ENCODE measurements at regions not wholly inside any gene's neighbourhood (a gene's known extent, or its start where the extent isn't known, plus 50 kb on each side); places are given as distances from the start of the nearest gene placed in this dataset.

DNA sequence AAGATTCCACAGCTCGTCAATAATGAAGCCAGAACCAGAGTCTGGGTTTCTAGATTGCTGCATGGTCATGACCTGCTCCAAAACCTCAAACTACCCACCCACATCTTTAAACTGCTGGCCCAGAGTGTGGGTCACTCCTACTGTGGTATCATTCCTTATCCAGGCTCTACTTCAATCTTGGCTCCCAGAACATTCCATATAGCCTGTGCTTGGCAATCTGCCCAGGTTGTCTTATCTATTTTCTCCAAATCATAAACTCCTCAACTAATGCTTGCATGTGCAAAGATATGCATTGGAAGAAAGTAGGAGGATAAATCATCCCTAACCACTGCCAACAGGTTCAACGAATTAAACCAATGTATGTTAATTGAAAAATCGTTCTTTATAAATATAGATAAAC lies 169.7 kb downstream of the ANXA2 start:
- no peaks in the 10 kb centered on the region for H3K36me3 Mint-ChIP-seq (ENCODE audit: low read depth)
- peaks cover 4% of the 10 kb centered on the region; the same call in 1 of the 2 replicates for H3K4me1 ChIP-seq (ENCODE audit: insufficient read depth)
- no peaks in the 10 kb centered on the region for H3F3A ChIP-seq (replicated peaks; ENCODE audit: low read depth)
- H3K27ac ChIP-seq (ENCODE audit: low read depth): no peak overlapping the region
- peaks cover 3% of the 10 kb centered on the region for H3K27me3 Mint-ChIP-seq (ENCODE audit: insufficient read depth, low read depth, poor library complexity)
- no peak overlapping the region for H3K4me3 Mint-ChIP-seq
- H3K27ac Mint-ChIP-seq: no peak overlapping the region
- no peak for TF ChIP-seq CREB1 (CRISPR knock-in tag; IDR thresholded peaks at IDR 0.05; ENCODE audit: low read depth)
- TF ChIP-seq, protein P1, sequence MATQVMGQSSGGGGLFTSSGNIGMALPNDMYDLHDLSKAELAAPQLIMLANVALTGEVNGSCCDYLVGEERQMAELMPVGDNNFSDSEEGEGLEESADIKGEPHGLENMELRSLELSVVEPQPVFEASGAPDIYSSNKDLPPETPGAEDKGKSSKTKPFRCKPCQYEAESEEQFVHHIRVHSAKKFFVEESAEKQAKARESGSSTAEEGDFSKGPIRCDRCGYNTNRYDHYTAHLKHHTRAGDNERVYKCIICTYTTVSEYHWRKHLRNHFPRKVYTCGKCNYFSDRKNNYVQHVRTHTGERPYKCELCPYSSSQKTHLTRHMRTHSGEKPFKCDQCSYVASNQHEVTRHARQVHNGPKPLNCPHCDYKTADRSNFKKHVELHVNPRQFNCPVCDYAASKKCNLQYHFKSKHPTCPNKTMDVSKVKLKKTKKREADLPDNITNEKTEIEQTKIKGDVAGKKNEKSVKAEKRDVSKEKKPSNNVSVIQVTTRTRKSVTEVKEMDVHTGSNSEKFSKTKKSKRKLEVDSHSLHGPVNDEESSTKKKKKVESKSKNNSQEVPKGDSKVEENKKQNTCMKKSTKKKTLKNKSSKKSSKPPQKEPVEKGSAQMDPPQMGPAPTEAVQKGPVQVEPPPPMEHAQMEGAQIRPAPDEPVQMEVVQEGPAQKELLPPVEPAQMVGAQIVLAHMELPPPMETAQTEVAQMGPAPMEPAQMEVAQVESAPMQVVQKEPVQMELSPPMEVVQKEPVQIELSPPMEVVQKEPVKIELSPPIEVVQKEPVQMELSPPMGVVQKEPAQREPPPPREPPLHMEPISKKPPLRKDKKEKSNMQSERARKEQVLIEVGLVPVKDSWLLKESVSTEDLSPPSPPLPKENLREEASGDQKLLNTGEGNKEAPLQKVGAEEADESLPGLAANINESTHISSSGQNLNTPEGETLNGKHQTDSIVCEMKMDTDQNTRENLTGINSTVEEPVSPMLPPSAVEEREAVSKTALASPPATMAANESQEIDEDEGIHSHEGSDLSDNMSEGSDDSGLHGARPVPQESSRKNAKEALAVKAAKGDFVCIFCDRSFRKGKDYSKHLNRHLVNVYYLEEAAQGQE (IDR thresholded peaks at IDR 0.05; ENCODE audit: unreplicated experiment): no peak
- H3K9me2 ChIP-seq (ENCODE audit: insufficient read depth): peaks cover 3% of the 10 kb centered on the region; the same call in 1 of the 2 replicates
- DNase-seq (ENCODE audit: low spot score) (no peak), ATAC-seq (no peak)
- no peak overlapping the region for H3K4me2 ChIP-seq
- H3K36me3 ChIP-seq (ENCODE audit: insufficient read depth): no peaks in the 10 kb centered on the region
- peaks cover 9% of the 10 kb centered on the region for H3K4me1 Mint-ChIP-seq
- no peaks in the 10 kb centered on the region; the same call in 2 of the 3 replicates for H3K9me3 Mint-ChIP-seq
- H3K4me3 ChIP-seq: no peak overlapping the region
- no peak overlapping the region; the same call in 1 of the 2 replicates for H2AFZ ChIP-seq
- H3K27me3 ChIP-seq (ENCODE audit: insufficient read depth): no peaks in the 10 kb centered on the region
- no peaks in the 10 kb centered on the region for H3K79me2 ChIP-seq (replicated peaks; ENCODE audit: insufficient read depth)
- no peaks in the 10 kb centered on the region for H4K20me1 ChIP-seq (replicated peaks; ENCODE audit: insufficient read depth)

DNA sequence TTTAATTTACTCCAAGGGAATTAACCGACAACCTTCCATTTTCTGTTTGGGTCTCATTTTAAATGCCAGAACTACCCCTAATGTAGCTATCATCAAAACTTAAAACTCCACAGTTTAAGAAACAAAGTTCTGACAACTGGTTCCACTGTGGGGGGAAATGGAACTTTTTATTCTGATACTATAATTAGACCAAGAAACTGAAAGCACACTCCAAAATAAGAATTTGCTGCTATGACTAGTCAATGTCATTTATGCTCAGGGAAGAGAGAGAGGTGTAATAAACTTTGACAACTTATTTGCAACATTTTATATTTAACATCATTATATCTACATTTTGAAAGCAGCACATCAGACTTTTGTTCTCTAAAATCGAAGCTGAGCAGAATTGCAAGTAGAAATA lies 169.2 kb downstream of the ANXA2 start:
- Histone ChIP-seq H3K27ac (ENCODE audit: low read depth) (no peak overlapping the region), H2AFZ (no peak overlapping the region), H3K27me3 (ENCODE audit: insufficient read depth) (no peaks in the 10 kb centered on the region), H4K20me1 (replicated peaks; ENCODE audit: insufficient read depth) (no peaks in the 10 kb centered on the region), H3F3A (replicated peaks; ENCODE audit: low read depth) (no peaks in the 10 kb centered on the region), H3K4me1 (ENCODE audit: insufficient read depth) (peaks cover 4% of the 10 kb centered on the region; the same call in 1 of the 2 replicates), H3K4me2 (no peak overlapping the region), H3K36me3 (ENCODE audit: insufficient read depth) (no peaks in the 10 kb centered on the region), H3K4me3 (no peak overlapping the region), H3K9me2 (ENCODE audit: insufficient read depth) (peaks cover 3% of the 10 kb centered on the region; the same call in 1 of the 2 replicates), H3K79me2 (replicated peaks; ENCODE audit: insufficient read depth) (no peaks in the 10 kb centered on the region)
- H3K27ac Mint-ChIP-seq: no peak overlapping the region
- H3K4me3 Mint-ChIP-seq: no peak overlapping the region
- H3K4me1 Mint-ChIP-seq: peaks cover 9% of the 10 kb centered on the region
- ATAC-seq (no peak), DNase-seq (ENCODE audit: low spot score) (no peak)
- H3K36me3 Mint-ChIP-seq (ENCODE audit: low read depth): no peaks in the 10 kb centered on the region
- no peaks in the 10 kb centered on the region; the same call in 2 of the 3 replicates for H3K9me3 Mint-ChIP-seq
- H3K27me3 Mint-ChIP-seq (ENCODE audit: insufficient read depth, low read depth, poor library complexity): peaks cover 3% of the 10 kb centered on the region
- TF ChIP-seq, protein P2, sequence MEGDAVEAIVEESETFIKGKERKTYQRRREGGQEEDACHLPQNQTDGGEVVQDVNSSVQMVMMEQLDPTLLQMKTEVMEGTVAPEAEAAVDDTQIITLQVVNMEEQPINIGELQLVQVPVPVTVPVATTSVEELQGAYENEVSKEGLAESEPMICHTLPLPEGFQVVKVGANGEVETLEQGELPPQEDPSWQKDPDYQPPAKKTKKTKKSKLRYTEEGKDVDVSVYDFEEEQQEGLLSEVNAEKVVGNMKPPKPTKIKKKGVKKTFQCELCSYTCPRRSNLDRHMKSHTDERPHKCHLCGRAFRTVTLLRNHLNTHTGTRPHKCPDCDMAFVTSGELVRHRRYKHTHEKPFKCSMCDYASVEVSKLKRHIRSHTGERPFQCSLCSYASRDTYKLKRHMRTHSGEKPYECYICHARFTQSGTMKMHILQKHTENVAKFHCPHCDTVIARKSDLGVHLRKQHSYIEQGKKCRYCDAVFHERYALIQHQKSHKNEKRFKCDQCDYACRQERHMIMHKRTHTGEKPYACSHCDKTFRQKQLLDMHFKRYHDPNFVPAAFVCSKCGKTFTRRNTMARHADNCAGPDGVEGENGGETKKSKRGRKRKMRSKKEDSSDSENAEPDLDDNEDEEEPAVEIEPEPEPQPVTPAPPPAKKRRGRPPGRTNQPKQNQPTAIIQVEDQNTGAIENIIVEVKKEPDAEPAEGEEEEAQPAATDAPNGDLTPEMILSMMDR (conservative IDR thresholded peaks at IDR 0.05; ENCODE audit: low read depth in 2 of 2): no peak
- TF ChIP-seq POLR2AphosphoS5 (IDR thresholded peaks at IDR 0.05; ENCODE audit: low read depth): no peak
- TF ChIP-seq EZH2phosphoT487 (IDR thresholded peaks at IDR 0.05; ENCODE audit: unreplicated experiment): no peak
- no peak for TF ChIP-seq EZH2 (IDR thresholded peaks at IDR 0.05; ENCODE audit: low read depth, unreplicated experiment)
- TF ChIP-seq JUNB (IDR thresholded peaks at IDR 0.05; ENCODE audit: unreplicated experiment): no peak
- no peak for TF ChIP-seq ZNF331 (CRISPR knock-in tag; IDR thresholded peaks at IDR 0.05; ENCODE audit: low read depth)
- TF ChIP-seq, protein P3, sequence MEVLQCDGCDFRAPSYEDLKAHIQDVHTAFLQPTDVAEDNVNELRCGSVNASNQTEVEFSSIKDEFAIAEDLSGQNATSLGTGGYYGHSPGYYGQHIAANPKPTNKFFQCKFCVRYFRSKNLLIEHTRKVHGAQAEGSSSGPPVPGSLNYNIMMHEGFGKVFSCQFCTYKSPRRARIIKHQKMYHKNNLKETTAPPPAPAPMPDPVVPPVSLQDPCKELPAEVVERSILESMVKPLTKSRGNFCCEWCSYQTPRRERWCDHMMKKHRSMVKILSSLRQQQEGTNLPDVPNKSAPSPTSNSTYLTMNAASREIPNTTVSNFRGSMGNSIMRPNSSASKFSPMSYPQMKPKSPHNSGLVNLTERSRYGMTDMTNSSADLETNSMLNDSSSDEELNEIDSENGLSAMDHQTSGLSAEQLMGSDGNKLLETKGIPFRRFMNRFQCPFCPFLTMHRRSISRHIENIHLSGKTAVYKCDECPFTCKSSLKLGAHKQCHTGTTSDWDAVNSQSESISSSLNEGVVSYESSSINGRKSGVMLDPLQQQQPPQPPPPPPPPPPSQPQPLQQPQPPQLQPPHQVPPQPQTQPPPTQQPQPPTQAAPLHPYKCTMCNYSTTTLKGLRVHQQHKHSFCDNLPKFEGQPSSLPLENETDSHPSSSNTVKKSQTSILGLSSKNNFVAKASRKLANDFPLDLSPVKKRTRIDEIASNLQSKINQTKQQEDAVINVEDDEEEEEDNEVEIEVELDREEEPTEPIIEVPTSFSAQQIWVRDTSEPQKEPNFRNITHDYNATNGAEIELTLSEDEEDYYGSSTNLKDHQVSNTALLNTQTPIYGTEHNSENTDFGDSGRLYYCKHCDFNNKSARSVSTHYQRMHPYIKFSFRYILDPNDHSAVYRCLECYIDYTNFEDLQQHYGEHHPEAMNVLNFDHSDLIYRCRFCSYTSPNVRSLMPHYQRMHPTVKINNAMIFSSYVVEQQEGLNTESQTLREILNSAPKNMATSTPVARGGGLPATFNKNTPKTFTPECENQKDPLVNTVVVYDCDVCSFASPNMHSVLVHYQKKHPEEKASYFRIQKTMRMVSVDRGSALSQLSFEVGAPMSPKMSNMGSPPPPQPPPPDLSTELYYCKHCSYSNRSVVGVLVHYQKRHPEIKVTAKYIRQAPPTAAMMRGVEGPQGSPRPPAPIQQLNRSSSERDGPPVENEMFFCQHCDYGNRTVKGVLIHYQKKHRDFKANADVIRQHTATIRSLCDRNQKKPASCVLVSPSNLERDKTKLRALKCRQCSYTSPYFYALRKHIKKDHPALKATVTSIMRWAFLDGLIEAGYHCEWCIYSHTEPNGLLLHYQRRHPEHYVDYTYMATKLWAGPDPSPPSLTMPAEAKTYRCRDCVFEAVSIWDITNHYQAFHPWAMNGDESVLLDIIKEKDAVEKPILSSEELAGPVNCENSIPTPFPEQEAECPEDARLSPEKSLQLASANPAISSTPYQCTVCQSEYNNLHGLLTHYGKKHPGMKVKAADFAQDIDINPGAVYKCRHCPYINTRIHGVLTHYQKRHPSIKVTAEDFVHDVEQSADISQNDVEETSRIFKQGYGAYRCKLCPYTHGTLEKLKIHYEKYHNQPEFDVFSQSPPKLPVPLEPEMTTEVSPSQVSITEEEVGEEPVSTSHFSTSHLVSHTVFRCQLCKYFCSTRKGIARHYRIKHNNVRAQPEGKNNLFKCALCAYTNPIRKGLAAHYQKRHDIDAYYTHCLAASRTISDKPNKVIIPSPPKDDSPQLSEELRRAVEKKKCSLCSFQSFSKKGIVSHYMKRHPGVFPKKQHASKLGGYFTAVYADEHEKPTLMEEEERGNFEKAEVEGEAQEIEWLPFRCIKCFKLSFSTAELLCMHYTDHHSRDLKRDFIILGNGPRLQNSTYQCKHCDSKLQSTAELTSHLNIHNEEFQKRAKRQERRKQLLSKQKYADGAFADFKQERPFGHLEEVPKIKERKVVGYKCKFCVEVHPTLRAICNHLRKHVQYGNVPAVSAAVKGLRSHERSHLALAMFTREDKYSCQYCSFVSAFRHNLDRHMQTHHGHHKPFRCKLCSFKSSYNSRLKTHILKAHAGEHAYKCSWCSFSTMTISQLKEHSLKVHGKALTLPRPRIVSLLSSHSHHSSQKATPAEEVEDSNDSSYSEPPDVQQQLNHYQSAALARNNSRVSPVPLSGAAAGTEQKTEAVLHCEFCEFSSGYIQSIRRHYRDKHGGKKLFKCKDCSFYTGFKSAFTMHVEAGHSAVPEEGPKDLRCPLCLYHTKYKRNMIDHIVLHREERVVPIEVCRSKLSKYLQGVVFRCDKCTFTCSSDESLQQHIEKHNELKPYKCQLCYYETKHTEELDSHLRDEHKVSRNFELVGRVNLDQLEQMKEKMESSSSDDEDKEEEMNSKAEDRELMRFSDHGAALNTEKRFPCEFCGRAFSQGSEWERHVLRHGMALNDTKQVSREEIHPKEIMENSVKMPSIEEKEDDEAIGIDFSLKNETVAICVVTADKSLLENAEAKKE (CRISPR knock-in tag; IDR thresholded peaks at IDR 0.05): no peak
- no peak for TF ChIP-seq STAT1 (IDR thresholded peaks at IDR 0.05; ENCODE audit: unreplicated experiment)
